GM10266 (cell line): ENCODE measurements at regions not wholly inside any gene's neighbourhood (a gene's known extent, or its start where the extent isn't known, plus 50 kb on each side); places are given as distances from the start of the nearest gene placed in this dataset.

Source experiments
- DNase-seq: peaks from one replicate; pipeline ENCODE4 v3.0.0; 2012; ENCODE audit errors: extremely low spot score
- CTCF ChIP-seq: IDR thresholded peaks from 2 replicates; pipeline ENCODE4 v1.5.1; 2012; ENCODE audit warnings: mild to moderate bottlenecking, low read depth; ENCODE audit not compliant: control insufficient read depth, insufficient read depth; ENCODE audit errors: missing control alignments

GRCh38 chr2:164368896-164369295, 252.4 kb downstream of the GRB14 start:
- no peak for TF ChIP-seq CTCF
- no peak for DNase-seq

DNA sequence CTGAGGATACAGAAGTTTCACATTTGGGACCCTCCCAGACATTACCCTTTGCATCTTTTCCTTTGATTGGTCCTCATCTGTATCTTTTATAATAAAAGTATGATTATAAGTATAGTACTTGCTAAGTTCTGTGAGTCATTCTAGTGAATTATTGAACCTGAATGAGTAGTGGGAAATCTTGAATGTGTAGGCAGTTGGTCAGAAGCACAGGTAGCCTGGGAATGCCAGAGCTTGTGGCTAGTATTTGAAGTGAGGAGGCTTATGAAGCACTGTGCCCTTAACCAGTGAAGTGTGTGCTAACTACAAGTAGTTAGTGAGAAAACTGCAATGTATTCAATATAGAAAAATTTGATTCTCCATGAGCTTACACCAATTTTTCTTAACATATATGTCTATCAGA, 257.6 kb downstream of the GRB14 start:
- no peak for DNase-seq
- TF ChIP-seq CTCF: no peak

- TF ChIP-seq CTCF: no peak
- no peak for DNase-seq
Measured at GRCh38 chr2:164351536-164351935, 269.7 kb downstream of the GRB14 start.

- no peak for DNase-seq
- TF ChIP-seq CTCF: no peak
Measured at GRCh38 chr2:164335947-164336346, 285.3 kb downstream of the GRB14 start.

- TF ChIP-seq CTCF: no peak
- no peak for DNase-seq
Measured at GRCh38 chr2:164335128-164335527, 286.2 kb downstream of the GRB14 start.

GRCh38 chr2:164328310-164328709, 293.0 kb downstream of the GRB14 start:
- DNase-seq: no peak
- no peak for TF ChIP-seq CTCF

DNA sequence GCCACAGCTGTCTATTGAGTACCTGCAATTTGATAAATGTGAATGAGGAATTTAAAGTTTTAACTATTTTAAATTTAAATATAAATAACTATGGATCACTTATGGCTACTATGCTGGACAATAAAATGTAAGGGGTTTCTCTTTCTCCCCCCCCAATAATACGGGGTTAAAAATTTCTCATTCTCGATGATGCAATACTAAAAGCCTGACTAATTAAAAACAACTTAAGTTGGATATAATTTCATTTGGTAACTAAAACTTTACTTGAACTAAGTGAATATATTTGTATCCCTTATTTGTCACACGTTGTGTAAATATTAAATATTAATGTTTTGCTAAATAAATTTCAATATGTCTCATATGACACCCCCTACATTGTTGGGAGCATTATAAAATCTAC, 297.3 kb downstream of the GRB14 start:
- TF ChIP-seq CTCF: no peak
- no peak for DNase-seq

- DNase-seq: no peak
- TF ChIP-seq CTCF: no peak
Measured at GRCh38 chr2:164314148-164314547, 307.1 kb downstream of the GRB14 start.
